HL-60/S4 treated with retinoic acid at 250 ng/mL for 4 days and 3 days (cell line): ENCODE measurements at regions not wholly inside any gene's neighbourhood (a gene's known extent, or its start where the extent isn't known, plus 50 kb on each side); places are given as distances from the start of the nearest gene placed in this dataset.
"Not testable (repeated sequence)": the region's sequence is repeated elsewhere in the genome, so short reads cannot be mapped to it uniquely, and the experiment has no call there.

Source experiments
- in situ Hi-C: fragments of 300-500 bp; cut with MboI; formaldehyde crosslinking; loops from 2 replicates; pipeline ENCODE4 v1.7.0; 2022; ENCODE audit warnings: low sequenced_read_pairs

DNA sequence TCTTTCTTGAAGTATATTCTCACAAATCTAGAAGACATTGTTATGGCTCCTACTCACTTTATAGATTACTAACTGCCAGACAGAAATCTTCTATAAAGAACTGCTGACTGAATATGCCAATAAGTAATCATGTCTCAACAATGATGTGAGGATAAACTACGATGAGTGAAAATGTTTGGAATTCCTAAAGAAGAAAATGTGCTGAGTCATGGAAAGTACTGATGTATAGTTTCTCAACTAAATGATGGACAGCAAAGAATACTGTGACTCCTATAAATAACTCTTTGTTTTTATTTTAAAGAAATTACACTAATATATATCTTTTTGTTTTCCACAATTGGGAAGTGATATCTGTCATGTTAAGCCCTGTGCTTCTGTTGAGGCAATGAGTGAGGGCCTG, 232.9 kb downstream of the LNPK start:
- in situ Hi-C loops: no loop called here

DNA sequence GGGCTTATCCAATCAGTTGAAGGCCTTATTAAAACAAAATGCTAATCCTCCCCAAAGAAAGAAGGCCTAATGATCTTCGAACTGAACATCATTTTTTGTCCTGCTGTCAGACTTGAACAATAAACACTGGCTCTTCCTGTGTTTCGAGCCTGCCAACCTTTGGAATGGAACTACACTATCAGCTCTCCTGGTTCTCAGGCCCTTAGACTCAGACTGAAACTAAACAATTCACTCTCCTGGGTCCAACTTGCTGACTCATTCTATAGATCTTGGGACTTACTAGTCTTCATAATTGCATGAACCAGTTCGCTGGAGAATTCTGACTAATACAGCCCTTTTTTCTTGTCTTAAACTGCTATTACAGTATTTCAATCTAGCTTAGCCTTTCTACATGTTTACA, 235.2 kb downstream of the LNPK start:
- in situ Hi-C loops: no loop called here

DNA sequence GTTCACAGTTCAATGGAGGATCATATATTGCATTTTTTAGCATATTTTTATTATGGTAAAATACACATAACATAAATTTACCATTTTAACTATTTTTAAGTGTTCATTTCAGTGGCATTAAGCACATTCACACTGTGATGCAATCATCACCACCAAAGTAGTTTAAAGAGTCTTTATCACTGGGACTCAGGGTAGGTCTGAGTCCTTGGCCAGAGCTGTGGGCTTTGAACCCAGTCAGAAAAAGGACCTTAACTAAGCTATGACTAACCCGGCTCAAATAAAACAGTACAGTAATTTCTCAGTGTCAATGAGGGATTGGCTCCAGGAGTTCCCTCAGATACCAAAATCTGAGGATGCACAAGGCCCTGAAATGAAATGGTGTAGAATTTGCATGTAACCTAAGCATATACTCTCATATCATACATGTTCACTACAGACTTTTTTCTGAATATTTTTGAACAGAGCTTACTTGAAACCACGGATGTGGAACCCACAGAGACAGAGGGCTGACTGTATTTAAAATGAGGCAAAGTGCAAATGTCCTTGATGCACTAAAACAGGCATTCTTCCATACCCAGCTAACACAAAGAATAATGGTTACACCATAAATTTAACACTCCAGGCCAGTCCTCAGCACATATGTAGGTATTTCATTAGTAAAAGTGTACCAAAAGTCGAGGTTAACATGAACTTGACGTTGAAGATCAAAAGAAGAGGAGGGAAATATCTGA, 246.2 kb downstream of the LNPK start:
- in situ Hi-C loops: no loop called here

DNA sequence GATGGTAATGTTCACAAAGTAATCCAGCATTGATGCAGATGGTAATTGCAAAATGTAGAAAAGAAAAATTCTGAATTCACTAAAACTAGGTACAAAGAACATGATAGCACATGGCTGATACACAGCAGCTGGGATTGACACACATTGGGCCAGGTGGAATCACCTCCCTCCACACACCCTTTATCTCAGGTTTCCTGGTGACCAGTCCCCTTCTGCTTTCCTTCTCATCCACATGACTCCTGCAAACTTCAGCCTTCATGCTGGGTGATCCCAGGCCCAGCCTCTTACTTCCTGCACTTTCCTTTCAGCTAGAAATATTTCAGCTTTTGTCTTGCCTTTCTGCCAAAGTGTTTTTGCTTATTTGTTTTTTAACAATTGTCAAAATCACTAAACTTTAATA, 246.9 kb downstream of the LNPK start:
- in situ Hi-C loops: no loop called here

DNA sequence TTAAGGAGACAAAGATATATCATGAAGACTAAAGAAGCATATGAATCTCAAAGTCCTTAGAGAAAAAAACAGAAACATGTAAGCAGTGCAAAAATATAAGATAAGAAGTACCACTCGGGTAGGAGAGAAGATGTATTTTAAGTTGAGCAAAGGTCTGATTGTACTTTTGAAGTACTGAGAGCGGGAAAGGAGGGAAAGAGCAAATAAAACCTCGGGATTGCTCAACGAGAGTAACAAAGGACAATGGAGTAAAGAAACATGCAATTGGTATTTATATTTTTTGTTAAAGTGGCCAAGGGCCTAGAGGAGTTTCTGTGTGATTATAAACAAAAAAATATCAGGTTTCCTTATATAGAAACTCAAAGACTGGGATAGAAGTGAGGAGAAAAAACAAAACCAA, 251.9 kb downstream of the LNPK start:
- in situ Hi-C loops: no loop called here

DNA sequence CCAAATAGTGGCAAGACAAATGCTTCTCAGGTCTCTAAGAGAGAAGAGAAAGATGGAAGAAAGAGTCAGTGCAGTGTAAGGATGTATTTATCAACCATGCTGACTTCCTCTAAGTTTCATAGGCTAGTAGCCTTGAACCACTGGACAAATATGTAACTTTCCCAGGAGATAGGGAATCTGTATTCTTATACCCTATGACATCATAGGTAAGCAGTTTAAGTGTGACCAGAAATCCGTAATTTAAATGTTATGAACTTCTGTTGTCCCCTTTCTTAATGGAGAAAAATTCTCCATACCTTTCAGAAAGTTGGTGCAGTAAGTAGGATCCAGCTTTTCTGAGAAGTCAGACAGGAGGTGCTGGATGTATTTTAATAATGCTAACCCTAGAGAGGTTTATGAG, 256.2 kb downstream of the LNPK start:
- in situ Hi-C loops: no loop called here

DNA sequence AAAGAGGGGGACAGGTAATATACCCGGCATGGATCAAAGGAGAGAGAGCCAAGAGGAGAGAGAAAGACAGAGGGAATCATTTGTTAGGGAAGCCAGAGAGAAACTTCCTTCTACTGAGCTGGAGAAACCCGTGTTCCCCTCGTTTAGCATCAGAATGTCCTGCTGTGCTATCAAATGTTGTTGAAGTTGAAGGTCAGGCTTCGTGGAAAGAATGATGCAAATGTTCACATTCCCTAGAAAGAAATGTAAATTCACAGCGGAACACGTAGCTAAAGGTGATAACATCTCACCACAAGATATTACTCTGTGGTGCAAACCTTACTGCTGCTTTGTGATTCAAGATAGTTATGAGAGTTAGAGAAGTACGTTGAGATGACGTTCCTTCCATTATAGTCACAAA, 258.1 kb downstream of the LNPK start:
- in situ Hi-C loops: no loop called here

DNA sequence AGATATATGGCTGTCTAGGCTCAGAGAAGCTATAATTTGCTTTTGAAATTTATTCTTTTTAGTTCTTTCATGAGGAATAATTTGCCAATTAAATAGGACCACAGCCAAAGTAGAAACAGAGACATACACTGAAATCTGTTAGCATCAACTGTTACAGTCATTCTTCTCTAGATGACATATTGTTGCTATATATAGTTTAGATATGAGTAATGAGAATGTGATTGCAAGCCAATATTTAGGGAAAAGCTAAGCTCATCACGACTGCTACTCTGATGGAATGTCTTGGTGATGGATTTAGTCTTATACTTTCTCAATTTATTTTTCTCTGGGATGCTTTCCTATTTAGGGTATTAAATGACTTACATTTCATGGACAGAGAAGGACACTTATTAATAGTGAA, 259.1 kb downstream of the LNPK start:
- in situ Hi-C loops: no loop called here

DNA sequence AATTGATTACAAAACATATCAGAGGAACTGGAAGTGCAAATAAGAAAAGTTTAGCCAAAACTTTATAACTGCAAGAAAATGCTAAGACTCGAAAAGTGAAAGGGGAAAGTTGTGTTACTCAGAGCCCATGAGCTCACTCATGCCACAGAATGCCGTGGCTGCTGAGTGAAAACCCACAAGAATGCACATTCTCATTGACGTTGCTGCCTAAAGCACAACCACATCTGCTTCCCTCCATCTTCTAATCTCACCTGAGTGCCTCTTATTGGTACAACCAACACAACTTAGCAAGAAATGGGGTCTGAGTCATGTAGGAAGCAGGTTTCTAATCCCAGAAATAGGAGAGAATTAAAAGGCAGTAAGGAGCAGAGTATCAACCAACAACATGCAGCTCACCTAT, 259.7 kb downstream of the LNPK start:
- in situ Hi-C loops: no loop called here

DNA sequence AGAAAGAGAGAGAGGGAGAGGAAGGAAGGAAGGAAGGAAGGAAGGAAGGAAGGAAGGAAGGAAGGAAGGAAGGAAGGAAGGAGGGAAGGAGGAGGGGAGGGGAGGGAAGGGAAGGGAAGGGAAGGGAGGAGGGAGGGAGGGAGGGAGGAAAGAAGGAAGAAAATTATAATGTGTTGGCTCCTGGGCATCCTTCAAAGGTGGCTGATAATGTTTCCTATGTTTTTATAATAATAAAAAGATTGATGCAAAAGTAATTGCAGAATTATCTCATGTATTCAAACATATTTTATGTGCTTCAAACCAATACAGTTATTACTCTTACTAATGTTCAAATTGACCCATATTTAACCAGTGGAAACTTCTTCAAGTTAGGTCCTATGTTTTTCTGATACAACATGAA, 260.9 kb downstream of the LNPK start:
- in situ Hi-C loops: no loop called here

DNA sequence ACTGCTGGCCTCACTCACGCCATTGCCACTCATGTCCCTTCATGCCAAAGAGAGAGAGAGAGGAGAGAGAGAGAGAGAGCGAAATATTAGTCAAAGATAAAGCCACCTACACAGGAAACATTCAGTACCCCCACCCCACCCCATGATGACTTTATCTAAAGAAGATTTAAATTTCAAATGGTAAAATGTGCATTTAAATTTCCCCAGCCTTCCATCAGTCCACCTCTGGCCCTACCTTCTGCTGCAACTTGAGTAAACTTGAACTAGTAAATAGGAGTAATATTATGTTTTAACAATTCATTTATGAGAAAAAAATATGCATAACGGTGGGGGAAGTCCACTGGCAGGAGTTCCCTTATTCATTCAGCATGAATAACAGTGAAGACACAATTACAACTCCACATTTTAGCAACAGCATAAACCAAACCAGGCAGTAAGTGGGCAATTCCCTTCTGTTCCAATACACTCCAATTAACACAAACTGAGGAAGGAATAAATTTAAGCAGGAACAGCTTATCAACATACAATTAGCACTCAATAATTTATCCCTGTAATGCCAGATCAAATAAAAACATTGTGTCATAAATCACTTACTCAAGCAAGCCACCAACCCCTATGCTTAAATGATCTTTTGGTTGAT, 264.2 kb downstream of the LNPK start:
- in situ Hi-C loops: no loop called here

DNA sequence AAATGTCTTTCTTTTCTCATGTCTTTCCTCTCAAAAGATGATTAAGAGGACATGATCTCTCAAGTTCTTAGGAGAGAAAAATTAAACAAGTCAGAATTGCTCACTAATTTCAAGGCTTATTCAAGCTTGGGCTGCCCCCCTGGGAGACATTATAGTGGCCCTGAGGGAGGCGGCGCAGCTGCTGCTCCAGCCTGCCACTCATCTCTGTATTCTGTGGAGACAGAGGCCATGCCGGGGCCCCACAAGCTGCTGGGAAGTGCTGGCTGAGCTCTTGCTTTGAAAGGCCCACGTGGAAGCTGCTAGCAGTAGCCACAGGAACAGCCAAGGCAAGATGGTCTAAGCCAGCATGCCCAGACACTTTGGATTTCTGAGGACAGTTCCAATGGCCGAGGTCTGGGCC, 267.4 kb downstream of the LNPK start:
- in situ Hi-C loops: no loop called here

DNA sequence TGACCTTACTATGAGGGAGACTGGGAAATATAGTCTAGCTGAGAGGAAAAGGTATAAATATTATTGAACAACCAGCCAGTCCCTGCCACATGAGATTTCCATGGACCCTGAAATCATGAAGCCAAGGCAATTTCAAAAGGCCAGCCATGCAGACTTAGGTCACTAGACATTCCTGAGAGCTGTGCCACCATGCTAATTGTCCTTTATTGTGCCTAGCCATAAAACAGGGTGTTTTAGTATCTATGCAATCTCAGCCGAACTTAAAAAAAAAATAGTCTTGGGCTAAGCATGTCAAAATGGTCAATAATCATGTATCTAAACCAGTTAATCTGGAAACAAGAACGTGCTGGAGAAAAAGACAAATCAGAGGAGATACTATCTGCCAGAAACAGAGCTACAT, 269.5 kb downstream of the LNPK start:
- in situ Hi-C loops: no loop called here

DNA sequence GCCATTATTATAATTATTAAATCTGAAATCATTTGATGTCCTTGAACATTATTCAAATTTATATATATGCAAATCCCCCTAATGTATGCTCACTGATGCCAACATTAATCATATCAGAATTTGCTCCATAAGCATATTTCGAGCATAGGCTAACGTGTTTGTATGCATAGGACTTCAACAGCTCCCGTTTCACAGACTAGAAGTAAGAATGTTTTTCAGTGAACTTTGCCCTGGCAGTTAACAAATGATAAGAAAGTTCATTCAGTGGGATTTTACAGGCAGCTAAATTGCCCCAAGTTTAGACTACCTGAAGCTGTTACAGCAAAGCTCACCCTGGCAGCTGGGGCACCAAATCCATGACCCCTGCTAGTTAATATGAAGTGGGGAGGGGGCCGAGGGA, 272.0 kb downstream of the LNPK start:
- in situ Hi-C loops: no loop called here

DNA sequence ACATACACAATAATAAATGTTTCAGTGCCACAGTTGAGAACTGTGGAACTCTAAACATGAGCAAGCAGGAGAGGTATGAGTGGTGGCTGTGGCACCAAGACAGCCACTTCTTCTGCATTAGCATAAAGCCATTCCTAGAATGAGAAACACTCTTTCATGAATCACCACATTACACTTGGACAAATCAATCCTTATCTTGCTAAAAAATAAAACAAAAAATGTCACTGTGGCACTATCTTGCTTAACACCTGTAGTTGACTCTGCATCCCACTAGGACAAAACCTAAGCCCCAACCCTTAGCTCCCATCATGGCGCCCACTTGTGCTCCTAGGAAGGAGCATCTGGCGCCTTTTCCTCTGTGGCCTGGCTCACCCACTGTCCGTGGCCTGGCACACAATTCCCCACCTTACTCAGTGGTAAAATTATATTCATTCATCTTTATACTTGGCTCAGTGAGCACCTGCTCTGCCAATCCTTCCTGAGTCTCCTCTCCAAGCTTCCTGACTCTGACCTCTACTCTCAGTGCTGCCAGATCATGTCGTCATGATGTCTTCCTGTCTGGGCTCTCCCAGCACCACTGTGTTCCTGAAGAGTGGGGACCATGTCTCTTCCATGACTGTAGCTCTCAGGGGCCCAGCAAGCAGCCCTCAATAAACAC, 272.9 kb downstream of the LNPK start:
- in situ Hi-C loops: no loop called here

DNA sequence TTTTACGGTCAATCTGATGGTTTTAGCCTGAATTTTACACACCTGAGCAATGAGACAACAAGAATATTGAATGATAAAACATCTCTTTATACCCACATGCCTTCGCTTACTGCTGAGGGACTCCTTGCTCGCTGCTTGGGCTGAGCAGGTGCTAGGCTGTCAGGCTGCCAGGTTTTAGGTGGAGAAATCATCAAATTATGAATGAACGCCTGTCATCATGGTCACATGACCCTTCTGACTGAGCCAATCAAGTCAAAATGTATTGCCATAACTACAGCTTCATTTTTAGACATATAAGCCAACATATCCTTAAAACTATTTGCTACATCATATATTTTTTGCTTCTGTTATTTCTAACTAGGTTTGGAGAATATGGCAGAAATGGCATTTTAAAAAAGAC, 274.0 kb downstream of the LNPK start:
- in situ Hi-C loops: no loop called here

DNA sequence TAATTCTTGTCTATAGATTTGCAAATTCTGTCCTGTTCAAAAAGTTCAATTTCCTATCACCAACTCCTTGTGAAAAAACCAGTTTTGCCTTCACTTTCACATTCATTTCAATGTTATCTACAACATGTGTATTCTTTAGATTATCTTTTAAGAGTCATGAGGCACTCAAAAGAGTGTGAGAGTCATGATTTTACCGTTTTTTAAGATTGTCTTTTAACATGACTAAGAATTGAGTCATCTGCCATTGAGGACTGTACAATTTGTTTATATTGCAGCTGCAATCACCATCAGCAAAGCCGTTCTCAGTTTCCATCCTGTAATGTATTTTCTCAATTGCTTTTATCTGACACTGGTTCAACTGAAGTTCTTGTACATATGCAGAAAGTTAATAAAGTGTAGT, 275.8 kb downstream of the LNPK start:
- in situ Hi-C loops: no loop called here

DNA sequence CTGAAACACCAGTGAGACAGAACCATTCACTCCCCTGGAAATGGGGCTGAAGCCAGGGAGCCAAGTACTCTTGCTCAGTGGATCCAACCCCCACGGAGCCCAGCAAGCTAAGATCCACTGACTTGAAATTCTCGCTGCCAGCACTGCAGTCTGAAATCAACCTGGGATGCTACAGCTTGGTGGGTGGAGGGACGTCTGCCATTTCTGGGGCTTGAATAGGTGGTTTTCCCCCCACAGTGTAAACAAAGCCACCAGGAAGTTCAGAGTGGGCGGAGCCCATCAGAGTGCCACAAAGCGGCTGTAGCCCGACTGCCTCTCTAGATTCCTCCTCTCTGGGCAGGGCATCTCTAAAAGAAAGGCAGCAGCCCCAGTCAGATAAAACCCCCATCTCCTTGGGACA, 292.8 kb downstream of the LNPK start:
- in situ Hi-C loops: no loop called here

DNA sequence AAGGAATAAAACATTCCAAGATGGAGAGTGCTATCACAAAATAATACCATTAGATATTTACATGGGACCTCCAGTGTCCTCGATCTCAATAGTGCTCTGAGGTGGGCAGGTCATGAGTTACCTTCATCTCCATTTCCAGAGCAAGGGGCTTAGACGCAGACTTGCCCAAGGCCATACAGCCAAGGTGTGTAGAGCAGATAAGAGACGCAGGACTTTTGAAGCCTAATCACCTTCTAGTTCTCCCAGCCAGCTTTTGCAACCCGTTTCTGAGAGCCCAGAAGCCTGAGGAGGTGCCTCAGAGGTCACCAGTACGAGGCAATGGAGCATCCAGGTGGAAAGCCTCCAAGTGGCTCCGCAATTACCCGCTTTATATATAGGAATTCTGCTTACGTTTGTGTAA, 294.7 kb downstream of the LNPK start:
- in situ Hi-C loops: no loop called here

DNA sequence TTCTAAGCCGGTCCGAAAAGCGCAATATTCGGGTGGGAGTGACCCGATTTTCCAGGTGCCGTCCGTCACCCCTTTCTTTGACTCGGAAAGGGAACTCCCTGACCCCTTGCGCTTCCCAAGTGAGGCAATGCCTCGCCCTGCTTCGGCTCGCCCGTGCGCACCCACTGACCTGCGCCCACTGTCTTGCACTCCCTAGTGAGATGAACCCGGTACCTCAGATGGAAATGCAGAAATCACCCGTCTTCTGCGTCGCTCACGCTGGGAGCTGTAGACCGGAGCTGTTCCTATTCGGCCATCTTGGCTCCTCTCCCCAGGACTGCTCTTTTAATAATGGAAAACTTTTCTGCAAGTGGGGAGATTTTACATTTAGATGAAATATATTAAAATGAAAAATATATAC, 297.5 kb downstream of the LNPK start:
- in situ Hi-C loops: not testable (repeated sequence)

DNA sequence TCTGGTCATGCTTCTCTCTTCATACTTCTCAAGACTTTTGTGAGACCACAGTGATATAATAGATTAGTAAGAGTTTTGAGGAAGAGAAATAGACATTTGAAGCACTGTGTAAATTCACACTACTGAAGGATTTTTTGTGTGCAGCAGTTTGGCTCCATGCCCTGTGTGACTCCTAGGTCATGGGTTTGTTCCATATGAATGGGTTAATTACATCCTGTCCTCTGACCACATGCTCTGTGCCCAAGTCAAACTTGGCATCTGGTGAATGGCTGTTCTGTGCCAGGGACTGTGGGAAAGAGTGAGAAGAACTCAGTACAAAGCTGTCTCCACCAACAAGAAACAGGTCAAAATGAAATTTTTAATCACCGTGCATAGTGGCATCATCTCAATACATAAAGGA, 304.0 kb downstream of the LNPK start:
- in situ Hi-C loops: loop anchor here (25.0 kb wide), 1 partner anchor 389 kb away; the partner anchor contains the start of genes EVX2, HOXD12 and HOXD13

DNA sequence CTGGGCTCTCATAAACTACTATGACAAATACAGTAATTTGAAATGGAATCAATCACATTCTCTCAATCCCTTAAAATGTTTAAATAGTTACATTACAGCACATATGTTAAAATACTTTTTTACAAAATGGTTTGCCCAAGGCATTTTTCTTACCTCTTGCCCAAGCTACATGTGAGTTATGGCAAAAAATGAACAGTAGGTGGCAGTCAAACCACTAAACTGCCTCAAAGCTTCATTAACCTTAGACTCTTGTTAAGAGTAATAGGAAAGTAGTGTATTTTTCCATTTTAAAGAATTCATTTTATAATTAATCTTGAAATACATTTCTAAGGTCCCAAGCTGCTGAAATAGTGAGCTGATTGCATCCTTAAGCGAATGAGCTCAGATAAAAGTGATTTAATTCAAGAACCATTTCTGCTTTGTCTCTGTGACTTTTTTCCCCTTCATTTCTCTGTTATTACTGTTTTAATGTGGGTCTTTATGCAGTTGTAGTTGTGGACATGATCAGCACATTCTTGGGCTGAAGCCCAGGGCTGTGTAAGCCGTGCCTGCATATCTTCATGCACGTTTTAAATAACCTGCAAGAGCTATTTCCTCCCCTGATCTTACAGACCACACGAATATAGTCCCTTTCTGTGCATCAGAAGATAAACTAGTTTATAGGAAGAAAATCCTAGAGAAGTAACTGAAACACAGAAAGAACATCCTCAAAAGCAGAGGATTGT, 311.8 kb downstream of the LNPK start:
- in situ Hi-C loops: loop anchor here (25.0 kb wide), 1 partner anchor 397 kb away; the partner anchor contains the start of genes EVX2, HOXD12 and HOXD13
